ENCODE measurements at regions not wholly inside any gene's neighbourhood (a gene's known extent, or its start where the extent isn't known, plus 50 kb on each side); places are given as distances from the start of the nearest gene placed in this dataset.
A peak's percentile ranks its signal among the peaks of the same experiment; 100 is the strongest.

DNA sequence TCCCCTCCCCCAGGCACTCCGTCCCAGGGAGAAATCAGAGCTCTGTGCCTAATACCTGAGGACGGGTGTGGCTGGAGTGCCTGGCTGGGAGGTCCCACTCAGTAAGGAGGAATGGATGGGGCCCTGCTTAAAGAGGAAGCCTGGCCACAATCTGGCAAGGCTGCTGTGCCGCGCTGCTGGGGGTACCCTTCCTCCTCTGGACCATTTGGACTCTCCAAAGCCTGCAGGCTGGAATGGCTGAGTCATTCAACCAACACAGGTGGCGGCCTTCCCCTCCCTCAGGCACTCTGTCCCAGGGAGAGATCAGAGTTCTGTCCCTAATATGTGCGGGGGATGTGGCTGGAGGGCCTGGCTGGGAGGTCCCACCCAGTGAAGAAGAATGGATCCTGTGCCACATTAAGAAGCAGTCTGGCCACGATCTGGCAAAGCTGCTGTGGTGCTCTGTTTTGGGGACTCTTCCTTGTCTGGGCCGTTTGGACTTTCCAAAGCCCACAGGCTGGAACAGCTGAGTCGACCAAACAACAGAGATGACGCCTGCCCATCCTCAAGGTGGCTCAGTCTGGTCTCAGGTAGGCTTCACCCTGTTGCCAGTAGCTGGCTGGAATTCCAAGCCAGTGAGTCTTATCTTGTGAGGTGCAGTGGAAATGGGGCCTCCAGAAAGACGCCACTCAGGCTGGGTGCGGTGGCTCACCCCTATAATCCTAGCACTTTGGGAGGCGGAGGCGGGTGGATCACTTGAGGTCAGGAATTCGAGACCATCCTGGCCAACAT, 127.3 kb upstream of the HUWE1 start:
- Histone ChIP-seq H3K4me3 (ENCODE audit: low read length in 2 of 2) (no peak overlapping the region), H3K27me3 (ENCODE audit: control insufficient read depth in 3 of 3, insufficient read depth in 3 of 3, low read depth in 1 of 3, low read length in 3 of 3) (no peaks in the 10 kb centered on the region), H2AK5ac (ENCODE audit: low read depth, low read length) (no peak overlapping the region), H2AFZ (ENCODE audit: low read length) (no peak overlapping the region), H3K9ac (ENCODE audit: low read depth, low read length, poor library complexity) (no peak overlapping the region), H3K79me1 (ENCODE audit: low read depth, low read length) (no peaks in the 10 kb centered on the region), H2BK120ac (ENCODE audit: low read depth, low read length) (no peak overlapping the region), H4K8ac (ENCODE audit: low read depth, low read length) (no peak overlapping the region), H3K4me2 (ENCODE audit: insufficient read depth, low read length, poor library complexity, severe bottlenecking) (no peak overlapping the region), H3K23ac (ENCODE audit: low read depth, low read length, poor library complexity) (no peak overlapping the region), H3K18ac (ENCODE audit: low read length) (no peak overlapping the region), H2BK15ac (ENCODE audit: low read length) (no peak overlapping the region), H3K4ac (ENCODE audit: low read length) (no peak overlapping the region), H2BK12ac (ENCODE audit: low read length) (no peak overlapping the region), H3K36me3 (replicated peaks in 1 of 2; ENCODE audit: control insufficient read depth in 2 of 2, insufficient read depth in 2 of 2, low read length in 2 of 2) (no peaks in the 10 kb centered on the region), H3K9me3 (replicated peaks in 1 of 2; ENCODE audit: control insufficient read depth in 2 of 2, insufficient read depth in 1 of 2, low read depth in 1 of 2, low read length in 2 of 2) (no peaks in the 10 kb centered on the region), H3K4me1 (ENCODE audit: control insufficient read depth in 2 of 2, insufficient read depth in 1 of 2, low read depth in 1 of 2, low read length in 2 of 2) (no peaks in the 10 kb centered on the region), H3K27ac (replicated peaks; ENCODE audit: low read length) (no peak overlapping the region), H2BK5ac (ENCODE audit: low read length) (no peak overlapping the region), H4K91ac (ENCODE audit: low read depth, low read length, poor library complexity) (no peak overlapping the region), H3K14ac (ENCODE audit: low read length) (no peak overlapping the region)
- WGBS, 2 donors (ENCODE audit: extremely low coverage in 2 of 2, insufficient read length in 2 of 2, insufficient replicate concordance in 1 of 2) = no CpG with 5 or more reads among the region's 15 CpGs
- DNase-seq (ENCODE audit: low spot score) = no peak

- no peak overlapping the region for H2BK12ac ChIP-seq (ENCODE audit: low read length)
- no peak overlapping the region for H4K8ac ChIP-seq (ENCODE audit: low read depth, low read length)
- no peak overlapping the region for H2BK15ac ChIP-seq (ENCODE audit: low read length)
- no peak overlapping the region for H2AK5ac ChIP-seq (ENCODE audit: low read depth, low read length)
- WGBS, 2 donors (ENCODE audit: extremely low coverage in 2 of 2, insufficient read length in 2 of 2, insufficient replicate concordance in 1 of 2) = no CpG with 5 or more reads among the region's 3 CpGs
- DNase-seq (ENCODE audit: low spot score) = no peak
- no peaks in the 10 kb centered on the region for H3K79me1 ChIP-seq (ENCODE audit: low read depth, low read length)
- no peak overlapping the region for H3K4me3 ChIP-seq (ENCODE audit: low read length in 2 of 2)
- H3K9me3 ChIP-seq (replicated peaks in 1 of 2; ENCODE audit: control insufficient read depth in 2 of 2, insufficient read depth in 1 of 2, low read depth in 1 of 2, low read length in 2 of 2) = no peaks in the 10 kb centered on the region
- no peak overlapping the region for H2BK5ac ChIP-seq (ENCODE audit: low read length)
- no peak overlapping the region for H3K27ac ChIP-seq (replicated peaks; ENCODE audit: low read length)
- no peak overlapping the region for H2BK120ac ChIP-seq (ENCODE audit: low read depth, low read length)
- H4K91ac ChIP-seq (ENCODE audit: low read depth, low read length, poor library complexity) = no peak overlapping the region
- H3K36me3 ChIP-seq (replicated peaks in 1 of 2; ENCODE audit: control insufficient read depth in 2 of 2, insufficient read depth in 2 of 2, low read length in 2 of 2) = no peaks in the 10 kb centered on the region
- no peak overlapping the region for H3K4me2 ChIP-seq (ENCODE audit: insufficient read depth, low read length, poor library complexity, severe bottlenecking)
- H3K14ac ChIP-seq (ENCODE audit: low read length) = no peak overlapping the region
- H3K18ac ChIP-seq (ENCODE audit: low read length) = no peak overlapping the region
- no peaks in the 10 kb centered on the region for H3K27me3 ChIP-seq (ENCODE audit: control insufficient read depth in 3 of 3, insufficient read depth in 3 of 3, low read depth in 1 of 3, low read length in 3 of 3)
- H3K9ac ChIP-seq (ENCODE audit: low read depth, low read length, poor library complexity) = no peak overlapping the region
- no peak overlapping the region for H2AFZ ChIP-seq (ENCODE audit: low read length)
- H3K23ac ChIP-seq (ENCODE audit: low read depth, low read length, poor library complexity) = no peak overlapping the region
- H3K4me1 ChIP-seq (ENCODE audit: control insufficient read depth in 2 of 2, insufficient read depth in 1 of 2, low read depth in 1 of 2, low read length in 2 of 2) = no peaks in the 10 kb centered on the region
- no peak overlapping the region for H3K4ac ChIP-seq (ENCODE audit: low read length)
These were observed 111.8 kb upstream of the HUWE1 start for GRCh38 chrX:53798281-53798680.

- no peak overlapping the region for H3K4me3 ChIP-seq (ENCODE audit: low read length in 2 of 2)
These were observed 109.1 kb upstream of the HUWE1 start for GRCh38 chrX:53795576-53795975.

GRCh38 chrX:53794181-53794580, 107.7 kb upstream of the HUWE1 start:
- no peak overlapping the region for H4K8ac ChIP-seq (ENCODE audit: low read depth, low read length)
- H3K4me2 ChIP-seq (ENCODE audit: insufficient read depth, low read length, poor library complexity, severe bottlenecking) = no peak overlapping the region
- H3K4me3 ChIP-seq (ENCODE audit: low read length in 2 of 2) = no peak overlapping the region
- H2AFZ ChIP-seq (ENCODE audit: low read length) = no peak overlapping the region
- H3K9ac ChIP-seq (ENCODE audit: low read depth, low read length, poor library complexity) = no peak overlapping the region
- no peak overlapping the region for H2BK120ac ChIP-seq (ENCODE audit: low read depth, low read length)
- no peak for DNase-seq (ENCODE audit: low spot score)
- H3K9me3 ChIP-seq (replicated peaks in 1 of 2; ENCODE audit: control insufficient read depth in 2 of 2, insufficient read depth in 1 of 2, low read depth in 1 of 2, low read length in 2 of 2) = no peaks in the 10 kb centered on the region
- WGBS, 2 donors (ENCODE audit: extremely low coverage in 2 of 2, insufficient read length in 2 of 2, insufficient replicate concordance in 1 of 2) = no CpG with 5 or more reads among the region's 2 CpGs
- H2AK5ac ChIP-seq (ENCODE audit: low read depth, low read length) = no peak overlapping the region
- no peak overlapping the region for H3K27ac ChIP-seq (replicated peaks; ENCODE audit: low read length)
- no peak overlapping the region for H2BK12ac ChIP-seq (ENCODE audit: low read length)
- H3K4ac ChIP-seq (ENCODE audit: low read length) = no peak overlapping the region
- H3K23ac ChIP-seq (ENCODE audit: low read depth, low read length, poor library complexity) = no peak overlapping the region
- H4K91ac ChIP-seq (ENCODE audit: low read depth, low read length, poor library complexity) = no peak overlapping the region
- H3K27me3 ChIP-seq (ENCODE audit: control insufficient read depth in 3 of 3, insufficient read depth in 3 of 3, low read depth in 1 of 3, low read length in 3 of 3) = no peaks in the 10 kb centered on the region
- no peak overlapping the region for H2BK15ac ChIP-seq (ENCODE audit: low read length)
- H3K14ac ChIP-seq (ENCODE audit: low read length) = no peak overlapping the region
- no peaks in the 10 kb centered on the region for H3K79me1 ChIP-seq (ENCODE audit: low read depth, low read length)
- H3K4me1 ChIP-seq (ENCODE audit: control insufficient read depth in 2 of 2, insufficient read depth in 1 of 2, low read depth in 1 of 2, low read length in 2 of 2) = no peaks in the 10 kb centered on the region
- no peak overlapping the region for H3K18ac ChIP-seq (ENCODE audit: low read length)
- no peaks in the 10 kb centered on the region for H3K36me3 ChIP-seq (replicated peaks in 1 of 2; ENCODE audit: control insufficient read depth in 2 of 2, insufficient read depth in 2 of 2, low read length in 2 of 2)
- H2BK5ac ChIP-seq (ENCODE audit: low read length) = no peak overlapping the region

More at GRCh38 chrX:53795576-53795975, 109.1 kb upstream of the HUWE1 start:
- no peak overlapping the region for H2BK15ac ChIP-seq (ENCODE audit: low read length)
- no CpG with 5 or more reads among the region's 2 CpGs for WGBS, 2 donors (ENCODE audit: extremely low coverage in 2 of 2, insufficient read length in 2 of 2, insufficient replicate concordance in 1 of 2)
- no peak overlapping the region for H3K14ac ChIP-seq (ENCODE audit: low read length)
- H3K9ac ChIP-seq (ENCODE audit: low read depth, low read length, poor library complexity) = no peak overlapping the region
- H4K91ac ChIP-seq (ENCODE audit: low read depth, low read length, poor library complexity) = no peak overlapping the region
- H2BK120ac ChIP-seq (ENCODE audit: low read depth, low read length) = no peak overlapping the region
- H3K36me3 ChIP-seq (replicated peaks in 1 of 2; ENCODE audit: control insufficient read depth in 2 of 2, insufficient read depth in 2 of 2, low read length in 2 of 2) = no peaks in the 10 kb centered on the region
- no peak overlapping the region for H3K4me2 ChIP-seq (ENCODE audit: insufficient read depth, low read length, poor library complexity, severe bottlenecking)
- no peaks in the 10 kb centered on the region for H3K27me3 ChIP-seq (ENCODE audit: control insufficient read depth in 3 of 3, insufficient read depth in 3 of 3, low read depth in 1 of 3, low read length in 3 of 3)
- H3K18ac ChIP-seq (ENCODE audit: low read length) = no peak overlapping the region
- H4K8ac ChIP-seq (ENCODE audit: low read depth, low read length) = no peak overlapping the region
- no peak overlapping the region for H2BK5ac ChIP-seq (ENCODE audit: low read length)
- no peaks in the 10 kb centered on the region for H3K4me1 ChIP-seq (ENCODE audit: control insufficient read depth in 2 of 2, insufficient read depth in 1 of 2, low read depth in 1 of 2, low read length in 2 of 2)
- no peaks in the 10 kb centered on the region for H3K79me1 ChIP-seq (ENCODE audit: low read depth, low read length)
- no peak for DNase-seq (ENCODE audit: low spot score)
- no peak overlapping the region for H2BK12ac ChIP-seq (ENCODE audit: low read length)
- peak overlapping the region; percentile 56 for H2AFZ ChIP-seq (ENCODE audit: low read length)
- H2AK5ac ChIP-seq (ENCODE audit: low read depth, low read length) = no peak overlapping the region
- no peak overlapping the region for H3K23ac ChIP-seq (ENCODE audit: low read depth, low read length, poor library complexity)
- no peak overlapping the region for H3K4ac ChIP-seq (ENCODE audit: low read length)
- H3K27ac ChIP-seq (replicated peaks; ENCODE audit: low read length) = no peak overlapping the region
- H3K9me3 ChIP-seq (replicated peaks in 1 of 2; ENCODE audit: control insufficient read depth in 2 of 2, insufficient read depth in 1 of 2, low read depth in 1 of 2, low read length in 2 of 2) = no peaks in the 10 kb centered on the region
